ENCODE measurements at regions not wholly inside any gene's neighbourhood (a gene's known extent, or its start where the extent isn't known, plus 50 kb on each side); places are given as distances from the start of the nearest gene placed in this dataset.

- TF ChIP-seq CHD7 (IDR thresholded peaks at IDR 0.05; ENCODE audit: insufficient replicate concordance, low read length) (no peak), CTCF (IDR thresholded peaks at IDR 0.05; ENCODE audit: control extremely low read depth in 1 of 3, insufficient read depth in 1 of 3, low read depth in 1 of 3, low read length in 3 of 3) (no peak), RFX5 (IDR thresholded peaks at IDR 0.05; ENCODE audit: borderline replicate concordance, low read depth, low read length) (no peak)
Measured at GRCh38 chr1:96296991-96297390, 424.6 kb upstream of the PTBP2 start (continued).

Data from H1 (cell line).